OCI-LY7 (cell line): ENCODE measurements at regions not wholly inside any gene's neighbourhood (a gene's known extent, or its start where the extent isn't known, plus 50 kb on each side); places are given as distances from the start of the nearest gene placed in this dataset.

Experiments used
- BruUV-seq: library from RNA; stranded (reverse); fragments of 400-500 nt; replicated peaks from 2 replicates; lab custom pipeline; 2021; lab: Mats Ljungman, UMichigan
- CTCF ChIA-PET: fragments of 300-600 bp; sonication (Branson Sonifier 250); formaldehyde crosslinking; loops from one replicate; lab custom pipeline; 2022; ENCODE audit warnings: antibody characterized with exemption; ENCODE audit not compliant: unreplicated experiment; lab: Charles Lee
- POLR2A ChIA-PET: fragments of 300-600 bp; sonication (Branson Sonifier 250); formaldehyde crosslinking; loops from one replicate; lab custom pipeline; 2022; ENCODE audit warnings: antibody characterized with exemption; lab: Charles Lee
- DNase-seq: peaks from one replicate; pipeline ENCODE4 v3.0.0-alpha.2; 2015; ENCODE audit warnings: low spot score
- H2AFZ ChIP-seq: fragments of 200-600 bp; sonication (generic), shearing (Covaris generic); 2 replicates; pipeline ENCODE4 v1.6.1; 2014; ENCODE audit warnings: mild to moderate bottlenecking, antibody characterized with exemption, low read length, moderate library complexity
- H3K27ac ChIP-seq: fragments of 200-600 bp; sonication (generic); 2 replicates; pipeline ENCODE4 v1.5.1; 2014; ENCODE audit warnings: mixed run types, low read depth, mild to moderate bottlenecking, moderate library complexity, low read length, inconsistent platforms; ENCODE audit not compliant: poor library complexity, severe bottlenecking
- H3K36me3 ChIP-seq: fragments of 200-600 bp; sonication (generic); 2 replicates; pipeline ENCODE4 v1.6.1; 2014; ENCODE audit warnings: mild to moderate bottlenecking, antibody characterized with exemption, low read length, moderate library complexity, mixed read lengths; ENCODE audit not compliant: insufficient read depth
- H3K4me1 ChIP-seq: fragments of 200-600 bp; sonication (generic); 2 replicates; pipeline ENCODE4 v1.5.1; 2014; ENCODE audit warnings: mild to moderate bottlenecking, low read length; ENCODE audit not compliant: insufficient read depth, poor library complexity, severe bottlenecking
- H3K4me2 ChIP-seq: fragments of 200-600 bp; sonication (generic); 2 replicates; pipeline ENCODE4 v1.6.1; 2014; ENCODE audit warnings: mild to moderate bottlenecking, low read length
- H3K4me3 ChIP-seq: fragments of 200-600 bp; sonication (generic); 2 replicates; pipeline ENCODE4 v1.5.1; 2014; ENCODE audit warnings: mild to moderate bottlenecking, low read depth, low read length; ENCODE audit not compliant: poor library complexity, severe bottlenecking
- H3K79me2 ChIP-seq: fragments of 200-600 bp; sonication (generic); 2 replicates; pipeline ENCODE4 v1.6.1; 2016; ENCODE audit warnings: low read depth, mild to moderate bottlenecking, low read length, moderate library complexity, mixed read lengths; ENCODE audit not compliant: insufficient read depth
- H3K9me2 ChIP-seq: fragments of 200-600 bp; sonication (generic); 2 replicates; pipeline ENCODE4 v1.6.1; 2016; ENCODE audit warnings: mild to moderate bottlenecking, low read length, mixed read lengths; ENCODE audit not compliant: insufficient read depth
- H3K9me3 ChIP-seq: fragments of 200-600 bp; sonication (generic); 2 replicates; pipeline ENCODE4 v1.6.1; 2014; ENCODE audit warnings: mild to moderate bottlenecking, mixed run types, low read length, mixed read lengths
- H4K20me1 ChIP-seq: fragments of 200-600 bp; sonication (generic); 2 replicates; pipeline ENCODE4 v1.6.1; 2014; ENCODE audit warnings: mild to moderate bottlenecking, antibody characterized with exemption, low read length, moderate library complexity, mixed read lengths; ENCODE audit not compliant: insufficient read depth
- EZH2phosphoT487 ChIP-seq: fragments of 200-600 bp; sonication (generic); IDR thresholded peaks from 2 replicates; pipeline ENCODE4 v1.6.1; 2018; ENCODE audit warnings: low read depth, borderline replicate concordance, mild to moderate bottlenecking, mixed run types, antibody characterized with exemption, low read length, moderate library complexity, mixed read lengths
- intact Hi-C: fragments of 100-400 bp; cut with micrococcal nuclease; formaldehyde crosslinking; loops from one replicate; pipeline ENCODE4 v1.10.0; 2022; ENCODE audit not compliant: unreplicated experiment
- TF ChIP-seq, protein P1 (sequence below): fragments of 200-600 bp; sonication (generic); conservative IDR thresholded peaks from 2 replicates; pipeline ENCODE4 v1.5.1; 2014; ENCODE audit warnings: mild to moderate bottlenecking, antibody characterized with exemption, low read length, moderate library complexity, mixed read lengths

DNA sequence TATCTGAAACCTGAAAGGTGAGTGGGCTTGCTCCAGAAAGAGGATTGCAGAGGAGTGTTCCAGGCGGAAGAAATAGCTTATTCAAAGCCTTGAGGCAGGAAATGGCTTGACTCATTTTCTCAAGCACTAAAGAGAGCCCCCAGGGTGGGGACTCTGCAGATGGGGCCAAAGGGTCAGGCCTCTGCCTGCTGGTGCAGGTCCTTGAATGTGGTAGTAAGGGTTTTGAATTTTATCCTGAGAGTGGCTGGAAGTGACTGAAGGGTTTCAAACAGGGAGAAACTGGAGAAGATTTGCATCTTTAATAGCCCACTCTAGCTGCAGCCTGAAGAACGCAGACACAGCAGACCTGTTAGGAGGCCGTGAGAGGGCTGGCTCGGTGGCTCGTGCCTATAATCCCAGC, 144.4 kb downstream of the CCT6B start:
- CTCF ChIA-PET, result no interaction called here
- Histone ChIP-seq H4K20me1 (no peaks in the 10 kb centered on the region), H3K79me2 (no peaks in the 10 kb centered on the region), H3K36me3 (no peaks in the 10 kb centered on the region), H3K4me2 (no peak overlapping the region), H3K9me3 (no peaks in the 10 kb centered on the region), H3K4me1 (no peaks in the 10 kb centered on the region), H3K9me2 (no peaks in the 10 kb centered on the region), H3K4me3 (no peak overlapping the region), H3K27ac (no peak overlapping the region), H2AFZ (no peak overlapping the region)
- TF ChIP-seq, protein P1, sequence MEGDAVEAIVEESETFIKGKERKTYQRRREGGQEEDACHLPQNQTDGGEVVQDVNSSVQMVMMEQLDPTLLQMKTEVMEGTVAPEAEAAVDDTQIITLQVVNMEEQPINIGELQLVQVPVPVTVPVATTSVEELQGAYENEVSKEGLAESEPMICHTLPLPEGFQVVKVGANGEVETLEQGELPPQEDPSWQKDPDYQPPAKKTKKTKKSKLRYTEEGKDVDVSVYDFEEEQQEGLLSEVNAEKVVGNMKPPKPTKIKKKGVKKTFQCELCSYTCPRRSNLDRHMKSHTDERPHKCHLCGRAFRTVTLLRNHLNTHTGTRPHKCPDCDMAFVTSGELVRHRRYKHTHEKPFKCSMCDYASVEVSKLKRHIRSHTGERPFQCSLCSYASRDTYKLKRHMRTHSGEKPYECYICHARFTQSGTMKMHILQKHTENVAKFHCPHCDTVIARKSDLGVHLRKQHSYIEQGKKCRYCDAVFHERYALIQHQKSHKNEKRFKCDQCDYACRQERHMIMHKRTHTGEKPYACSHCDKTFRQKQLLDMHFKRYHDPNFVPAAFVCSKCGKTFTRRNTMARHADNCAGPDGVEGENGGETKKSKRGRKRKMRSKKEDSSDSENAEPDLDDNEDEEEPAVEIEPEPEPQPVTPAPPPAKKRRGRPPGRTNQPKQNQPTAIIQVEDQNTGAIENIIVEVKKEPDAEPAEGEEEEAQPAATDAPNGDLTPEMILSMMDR, result no peak
- TF ChIP-seq EZH2phosphoT487, result no peak
- no peak for DNase-seq
- intact Hi-C loops, result no loop called here
- BruUV-seq, result no TSS peak
- POLR2A ChIA-PET, result no interaction called here

DNA sequence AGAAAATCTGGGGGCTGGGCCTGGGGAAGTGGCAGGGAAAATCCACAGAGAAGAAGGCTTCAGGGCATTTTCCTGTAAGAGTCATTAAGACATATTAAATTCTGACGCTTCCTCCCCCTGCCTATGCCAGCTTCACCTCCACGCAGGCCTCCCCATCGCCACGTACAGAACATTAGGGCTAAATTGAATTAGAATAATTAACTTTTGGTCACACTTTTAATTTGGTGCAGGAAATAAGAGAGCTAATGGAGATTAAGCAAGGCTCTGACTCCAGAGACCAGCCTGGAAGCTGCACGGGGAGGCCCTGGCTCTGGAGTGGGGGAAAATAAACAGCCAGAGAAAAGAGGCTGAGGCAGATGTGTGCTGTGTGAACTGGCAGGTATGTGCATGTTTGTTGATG, 148.0 kb downstream of the CCT6B start:
- ChIA-PET CTCF (no interaction called here), POLR2A (no interaction called here)
- intact Hi-C loops, result no loop called here
- Histone ChIP-seq H3K27ac (no peak overlapping the region), H3K4me2 (no peak overlapping the region), H3K9me2 (no peaks in the 10 kb centered on the region), H3K4me1 (no peaks in the 10 kb centered on the region), H4K20me1 (no peaks in the 10 kb centered on the region), H3K9me3 (no peaks in the 10 kb centered on the region), H3K79me2 (no peaks in the 10 kb centered on the region), H2AFZ (no peak overlapping the region), H3K4me3 (no peak overlapping the region), H3K36me3 (no peaks in the 10 kb centered on the region)
- no peak for DNase-seq
- no TSS peak for BruUV-seq
- TF ChIP-seq, protein P1, result no peak
- TF ChIP-seq EZH2phosphoT487, result no peak

DNA sequence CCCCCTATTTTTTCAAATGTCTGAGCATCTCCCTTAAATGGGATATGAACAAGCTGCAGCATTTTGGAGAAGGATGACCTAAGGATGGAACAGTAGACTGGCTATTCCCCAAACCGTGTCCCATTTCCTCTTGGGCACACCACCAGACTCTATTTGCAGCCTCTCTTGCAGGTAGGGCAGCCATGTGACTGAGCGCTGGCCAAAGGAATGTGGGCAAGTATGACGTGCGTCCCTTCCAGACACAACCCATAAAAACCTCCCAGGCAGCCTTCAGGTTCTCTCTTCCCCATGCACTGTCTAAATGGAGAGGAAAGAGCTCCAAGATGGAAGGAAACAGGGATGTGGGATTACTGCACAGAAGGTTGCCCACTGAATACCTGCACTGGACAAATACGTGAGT, 149.7 kb downstream of the CCT6B start:
- Histone ChIP-seq H3K9me2 (no peaks in the 10 kb centered on the region), H2AFZ (no peak overlapping the region), H3K4me3 (no peak overlapping the region), H3K9me3 (no peaks in the 10 kb centered on the region), H3K4me1 (no peaks in the 10 kb centered on the region), H3K27ac (no peak overlapping the region), H4K20me1 (no peaks in the 10 kb centered on the region), H3K79me2 (no peaks in the 10 kb centered on the region), H3K4me2 (no peak overlapping the region), H3K36me3 (no peaks in the 10 kb centered on the region)
- TF ChIP-seq EZH2phosphoT487, result no peak
- TF ChIP-seq, protein P1, result no peak
- ChIA-PET CTCF (interaction anchor here (0.6 kb wide), 1 partner anchor 357 kb away, joined by 4 read pairs; no protein-coding TSS in a partner anchor), POLR2A (interaction anchor here (0.5 kb wide), 1 partner anchor 259 kb away, joined by 6 read pairs; no protein-coding TSS in a partner anchor)
- DNase-seq, result no peak
- BruUV-seq, result no TSS peak
- intact Hi-C loops, result no loop called here
